Body of pancreas (tissue), 4 donors: ENCODE measurements at regions not wholly inside any gene's neighbourhood (a gene's known extent, or its start where the extent isn't known, plus 50 kb on each side); places are given as distances from the start of the nearest gene placed in this dataset. TPM values are rescaled to one million over a fixed set of nuclear protein-coding genes. Genes with fewer than 3 reads are reported as not detected.

Source experiments
- ATAC-seq: fragments of 150-250 bp; one replicate; pipeline ENCODE4 v1.9.1; 2016
- DNase-seq, 4 donors: peaks; one replicate each; pipeline ENCODE4 v3.0.0-alpha.2; 2019
- H3K27ac ChIP-seq, 4 donors: fragments of 200-600 bp; sonication (generic); 1 replicate in 3 of 4; 2 replicates in 1 of 4; pipeline versions ENCODE4 v1.5.1 to v1.6.1; 2016 to 2019; ENCODE audit warnings: mild to moderate bottlenecking in 1 of 4, mixed read lengths in 1 of 4, moderate library complexity in 1 of 4
- H3K27me3 ChIP-seq, 2 donors: fragments of 200-600 bp; sonication (generic); one replicate each; pipeline ENCODE4 v1.6.0; 2016; ENCODE audit warnings: mild to moderate bottlenecking in 1 of 2
- H3K36me3 ChIP-seq, 2 donors: fragments of 200-600 bp; sonication (generic); replicated peaks in 1 of 2; 2 replicates each; pipeline ENCODE4 v1.5.1; 2016; ENCODE audit warnings: low read depth in 2 of 2; ENCODE audit not compliant: insufficient read depth in 1 of 2
- H3K4me1 ChIP-seq: fragments of 200-600 bp; sonication (generic); one replicate; pipeline ENCODE4 v1.6.0; 2016
- H3K4me3 ChIP-seq, 2 donors: fragments of 200-600 bp; sonication (generic); 1 replicate in 1 of 2; 2 replicates in 1 of 2; pipeline ENCODE4 v1.5.1; 2016 to 2019
- H3K9me3 ChIP-seq, 3 donors: fragments of 200-600 bp; sonication (generic); 1 replicate in 2 of 3; 2 replicates in 1 of 3; pipeline ENCODE4 v1.5.1; 2016
- CTCF ChIP-seq, 7 experiments: fragments of 450-650 bp in 4 of 7; fragments of 200-600 bp in 3 of 7; sonication (generic) in 3 of 7; IDR thresholded peaks; one replicate each; pipeline ENCODE4 v1.5.1; 2016 to 2019; ENCODE audit warnings: antibody characterized with exemption in 7 of 7
- POLR2A ChIP-seq, 3 donors: fragments of 450-650 bp; IDR thresholded peaks; one replicate each; pipeline ENCODE4 v1.6.1; 2016; ENCODE audit warnings: antibody characterized with exemption in 3 of 3, mild to moderate bottlenecking in 2 of 3
- WGBS, 2 donors: methylation state at CpG; one replicate each; pipeline ENCODE4 v1.1.5; 2017; 5-methylcytosine and 5-hydroxymethylcytosine counted together
- intact Hi-C: fragments of 100-400 bp; cut with DNase I; formaldehyde crosslinking; loops from one replicate; pipeline ENCODE4 v1.15.1; 2023
- small RNA-seq: library from RNA; depleted of rRNA; stranded (forward); fragments of <200 nt; gene quantifications from one replicate; pipeline ENCODE3, GENCODE V24; 2016

- ATAC-seq, result no peak
- Histone ChIP-seq H3K4me1 (peaks cover 13% of the 10 kb centered on the region), H3K27me3 (no peaks in the 10 kb centered on the region), H3K27ac (no peak overlapping the region), H3K4me3 (no peak overlapping the region), H3K9me3 (no peaks in the 10 kb centered on the region), H3K36me3 (no peaks in the 10 kb centered on the region)
- whole genome bisulfite sequencing, 2 donors, result 70 to 82% methylated on average over 8 to 10 of the region's 10 CpGs
- DNase-seq, result no peak
- TF ChIP-seq POLR2A (IDR thresholded peaks at IDR 0.05) (no peak), CTCF (IDR thresholded peaks at IDR 0.05) (no peak)
- intact Hi-C loops, result no loop called here
These were observed 50.0 kb upstream of the CLCN4 start for GRCh38 chrX:10106806-10107205.

Small RNAs in the stretch of these regions (small RNA-seq; reads per million reads assigned to genes)
- gene RF00019, result not detected
